PC-3 (cell line): ENCODE measurements at regions not wholly inside any gene's neighbourhood (a gene's known extent, or its start where the extent isn't known, plus 50 kb on each side); places are given as distances from the start of the nearest gene placed in this dataset.

Source experiments
- CTCF ChIP-seq: fragments of 300-600 bp; sonication (generic); conservative IDR thresholded peaks from 2 replicates; pipeline ENCODE4 v1.5.1; 2017; ENCODE audit warnings: antibody characterized with exemption, low read depth, mild to moderate bottlenecking, low read length
- EZH2 ChIP-seq: fragments of 300-600 bp; sonication (generic); IDR thresholded peaks from one replicate; pipeline ENCODE4 v1.6.1; 2017; ENCODE audit warnings: antibody characterized with exemption, mild to moderate bottlenecking, low read length; ENCODE audit not compliant: unreplicated experiment
- EZH2phosphoT487 ChIP-seq: fragments of 300-600 bp; sonication (generic); IDR thresholded peaks from 2 replicates; pipeline ENCODE4 v1.6.1; 2018; ENCODE audit warnings: mild to moderate bottlenecking, antibody characterized with exemption, low read length, borderline replicate concordance

GRCh38 chr1:209531006-209531405 lies 52.5 kb upstream of the CAMK1G start:
- TF ChIP-seq EZH2 = no peak
- no peak for TF ChIP-seq CTCF
- TF ChIP-seq EZH2phosphoT487 = no peak
